ENCODE measurements at regions not wholly inside any gene's neighbourhood (a gene's known extent, or its start where the extent isn't known, plus 50 kb on each side); places are given as distances from the start of the nearest gene placed in this dataset.

GRCh38 chr5:178794433-178794832 is 64.0 kb upstream of the ZNF354A start:
- no peaks in the 10 kb centered on the region for H3K4me1 ChIP-seq
- DNase-seq (no peak), ATAC-seq (ENCODE audit: low FRiP score in 2 of 2) (no peak)
- no peak for TF ChIP-seq EP300 (IDR thresholded peaks at IDR 0.05)
- TF ChIP-seq POLR2AphosphoS5 (IDR thresholded peaks at IDR 0.05), result no peak
- no peak for TF ChIP-seq CTCF (IDR thresholded peaks at IDR 0.05)
- no peak overlapping the region for H3K27ac ChIP-seq
- no peaks in the 10 kb centered on the region for H3K36me3 ChIP-seq
- 87% methylated on average over 7 to 16 of the region's 16 CpGs for WGBS, 2 donors
- H3K9me3 ChIP-seq, result no peaks in the 10 kb centered on the region
- H3K27me3 ChIP-seq, result no peaks in the 10 kb centered on the region
- H3K4me3 ChIP-seq, result no peak overlapping the region

GRCh38 chr5:178793696-178794095 is 63.2 kb upstream of the ZNF354A start:
- Histone ChIP-seq H3K4me1 (no peaks in the 10 kb centered on the region), H3K36me3 (no peaks in the 10 kb centered on the region), H3K9me3 (no peaks in the 10 kb centered on the region), H3K27me3 (no peaks in the 10 kb centered on the region), H3K27ac (no peak overlapping the region), H3K4me3 (no peak overlapping the region)
- DNase-seq, result no peak
- no peak for ATAC-seq (ENCODE audit: low FRiP score in 2 of 2)
- TF ChIP-seq EP300 (IDR thresholded peaks at IDR 0.05) (no peak), POLR2AphosphoS5 (IDR thresholded peaks at IDR 0.05) (no peak), POLR2A (IDR thresholded peaks at IDR 0.05) (no peak), CTCF (IDR thresholded peaks at IDR 0.05) (no peak)
- 83 to 93% methylated on average over 14 to 17 of the region's 17 CpGs for WGBS, 2 donors

- no peaks in the 10 kb centered on the region for H3K4me1 ChIP-seq
- H3K36me3 ChIP-seq, result no peaks in the 10 kb centered on the region
- H3K4me3 ChIP-seq, result no peak overlapping the region
- no peak for TF ChIP-seq POLR2A (IDR thresholded peaks at IDR 0.05)
- peak in 3 of 6 experiments; percentile 24 to 41 (median 33) for TF ChIP-seq CTCF (IDR thresholded peaks at IDR 0.05)
- no peak for DNase-seq
- WGBS, 2 donors, result 46 to 77% methylated on average over 6 to 9 of the region's 12 CpGs
- no peaks in the 10 kb centered on the region for H3K9me3 ChIP-seq
- H3K27me3 ChIP-seq, result no peaks in the 10 kb centered on the region
- H3K27ac ChIP-seq, result no peak overlapping the region
- no peak for ATAC-seq (ENCODE audit: low FRiP score in 2 of 2)
Measured at GRCh38 chr5:178793151-178793550, 62.7 kb upstream of the ZNF354A start.

GRCh38 chr5:178791976-178792375 is 61.5 kb upstream of the ZNF354A start:
- H3K9me3 ChIP-seq, result no peaks in the 10 kb centered on the region
- no peak overlapping the region for H3K4me3 ChIP-seq
- no peaks in the 10 kb centered on the region for H3K27me3 ChIP-seq
- H3K27ac ChIP-seq, result no peak overlapping the region
- no peaks in the 10 kb centered on the region for H3K4me1 ChIP-seq
- H3K36me3 ChIP-seq, result no peaks in the 10 kb centered on the region
- ATAC-seq (ENCODE audit: low FRiP score in 2 of 2), result no peak
- WGBS, 2 donors, result 84 to 89% methylated on average over 5 to 6 of the region's 6 CpGs
- no peak for TF ChIP-seq POLR2A (IDR thresholded peaks at IDR 0.05)
- no peak for TF ChIP-seq POLR2AphosphoS5 (IDR thresholded peaks at IDR 0.05)
- no peak for TF ChIP-seq EP300 (IDR thresholded peaks at IDR 0.05)
- no peak for TF ChIP-seq CTCF (IDR thresholded peaks at IDR 0.05)
- DNase-seq, result no peak

- H3K4me3 ChIP-seq, result no peak overlapping the region
- H3K9me3 ChIP-seq, result no peaks in the 10 kb centered on the region
- H3K36me3 ChIP-seq, result no peaks in the 10 kb centered on the region
- no peak for TF ChIP-seq POLR2A (IDR thresholded peaks at IDR 0.05)
- no peak for TF ChIP-seq CTCF (IDR thresholded peaks at IDR 0.05)
- TF ChIP-seq POLR2AphosphoS5 (IDR thresholded peaks at IDR 0.05), result no peak
- TF ChIP-seq EP300 (IDR thresholded peaks at IDR 0.05), result no peak
- peak in 1 of 2 donors; percentile 64 for DNase-seq
- ATAC-seq (ENCODE audit: low FRiP score in 2 of 2), result no peak
- H3K4me1 ChIP-seq, result no peaks in the 10 kb centered on the region
- no peaks in the 10 kb centered on the region for H3K27me3 ChIP-seq
- 78% methylated on average over 7 to 11 of the region's 11 CpGs for WGBS, 2 donors
- no peak overlapping the region for H3K27ac ChIP-seq
Measured at GRCh38 chr5:178790371-178790770, 59.9 kb upstream of the ZNF354A start.
